C4-2B (cell line): ENCODE measurements at regions not wholly inside any gene's neighbourhood (a gene's known extent, or its start where the extent isn't known, plus 50 kb on each side); places are given as distances from the start of the nearest gene placed in this dataset.

Experiments
- CTCF ChIP-seq: fragments of 450-650 bp; conservative IDR thresholded peaks from 2 replicates; pipeline ENCODE4 v1.5.1; 2017; ENCODE audit warnings: mild to moderate bottlenecking
- ZFX ChIP-seq: fragments of 450-650 bp; IDR thresholded peaks from 2 replicates; pipeline ENCODE4 v1.6.1; 2017

GRCh38 chr5:136418301-136418700 lies 53.0 kb upstream of the TRPC7 start:
- no peak for TF ChIP-seq CTCF
- no peak for TF ChIP-seq ZFX
